GM23338 (cell line): ENCODE measurements at regions not wholly inside any gene's neighbourhood (a gene's known extent, or its start where the extent isn't known, plus 50 kb on each side); places are given as distances from the start of the nearest gene placed in this dataset.

ENCODE experiments used
- CTCF ChIP-seq, 2 experiments: fragments of 200-600 bp in 1 of 2; sonication (generic) in 1 of 2; conservative IDR thresholded peaks; 2 replicates each; pipeline versions ENCODE4 v1.5.1 to v1.6.1; 2016 to 2017; ENCODE audit warnings: antibody characterized with exemption in 2 of 2, low read depth in 2 of 2, mild to moderate bottlenecking in 2 of 2, moderate library complexity in 1 of 2
- EZH2 ChIP-seq: fragments of 200-600 bp; sonication (generic); IDR thresholded peaks from one replicate; pipeline ENCODE4 v1.8.0; 2017; ENCODE audit warnings: antibody characterized with exemption, mild to moderate bottlenecking, low read depth; ENCODE audit not compliant: unreplicated experiment
- EZH2phosphoT487 ChIP-seq: fragments of 200-600 bp; sonication (generic); IDR thresholded peaks from one replicate; pipeline ENCODE4 v1.8.1; 2018; ENCODE audit warnings: antibody characterized with exemption; ENCODE audit not compliant: unreplicated experiment
- JUNB ChIP-seq: IDR thresholded peaks from one replicate; pipeline ENCODE4 v1.6.1; 2016; ENCODE audit warnings: antibody characterized with exemption; ENCODE audit not compliant: unreplicated experiment
- TF ChIP-seq, protein P1 (sequence below): IDR thresholded peaks from one replicate; pipeline ENCODE4 v1.6.1; 2018; ENCODE audit warnings: antibody characterized with exemption; ENCODE audit not compliant: unreplicated experiment

DNA sequence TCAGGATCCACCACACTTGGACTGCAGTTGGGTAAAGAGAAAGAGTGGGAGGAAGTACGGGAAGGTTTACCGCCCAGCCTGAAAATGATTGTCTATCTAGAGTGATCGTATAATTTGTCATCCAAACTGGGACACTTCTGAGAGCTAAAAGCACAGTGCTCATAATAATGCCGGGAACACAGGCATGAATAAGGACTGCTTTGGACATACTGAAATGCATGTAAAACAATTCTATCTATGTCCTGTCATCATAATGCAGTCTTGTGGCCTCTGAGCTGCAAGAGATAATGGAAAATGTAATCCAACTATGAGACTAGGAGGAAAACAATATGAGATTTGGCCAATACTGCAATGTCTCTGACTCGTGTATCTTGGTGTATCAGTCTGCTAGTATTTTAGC, 435.5 kb downstream of the SOX11 start:
- TF ChIP-seq CTCF (conservative IDR thresholded peaks at IDR 0.05; ENCODE audit: low read depth in 2 of 2) (no peak), EZH2phosphoT487 (no peak), EZH2 (no peak), JUNB (no peak)
- TF ChIP-seq, protein P1, sequence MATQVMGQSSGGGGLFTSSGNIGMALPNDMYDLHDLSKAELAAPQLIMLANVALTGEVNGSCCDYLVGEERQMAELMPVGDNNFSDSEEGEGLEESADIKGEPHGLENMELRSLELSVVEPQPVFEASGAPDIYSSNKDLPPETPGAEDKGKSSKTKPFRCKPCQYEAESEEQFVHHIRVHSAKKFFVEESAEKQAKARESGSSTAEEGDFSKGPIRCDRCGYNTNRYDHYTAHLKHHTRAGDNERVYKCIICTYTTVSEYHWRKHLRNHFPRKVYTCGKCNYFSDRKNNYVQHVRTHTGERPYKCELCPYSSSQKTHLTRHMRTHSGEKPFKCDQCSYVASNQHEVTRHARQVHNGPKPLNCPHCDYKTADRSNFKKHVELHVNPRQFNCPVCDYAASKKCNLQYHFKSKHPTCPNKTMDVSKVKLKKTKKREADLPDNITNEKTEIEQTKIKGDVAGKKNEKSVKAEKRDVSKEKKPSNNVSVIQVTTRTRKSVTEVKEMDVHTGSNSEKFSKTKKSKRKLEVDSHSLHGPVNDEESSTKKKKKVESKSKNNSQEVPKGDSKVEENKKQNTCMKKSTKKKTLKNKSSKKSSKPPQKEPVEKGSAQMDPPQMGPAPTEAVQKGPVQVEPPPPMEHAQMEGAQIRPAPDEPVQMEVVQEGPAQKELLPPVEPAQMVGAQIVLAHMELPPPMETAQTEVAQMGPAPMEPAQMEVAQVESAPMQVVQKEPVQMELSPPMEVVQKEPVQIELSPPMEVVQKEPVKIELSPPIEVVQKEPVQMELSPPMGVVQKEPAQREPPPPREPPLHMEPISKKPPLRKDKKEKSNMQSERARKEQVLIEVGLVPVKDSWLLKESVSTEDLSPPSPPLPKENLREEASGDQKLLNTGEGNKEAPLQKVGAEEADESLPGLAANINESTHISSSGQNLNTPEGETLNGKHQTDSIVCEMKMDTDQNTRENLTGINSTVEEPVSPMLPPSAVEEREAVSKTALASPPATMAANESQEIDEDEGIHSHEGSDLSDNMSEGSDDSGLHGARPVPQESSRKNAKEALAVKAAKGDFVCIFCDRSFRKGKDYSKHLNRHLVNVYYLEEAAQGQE: no peak
